ENCODE measurements at regions not wholly inside any gene's neighbourhood (a gene's known extent, or its start where the extent isn't known, plus 50 kb on each side); places are given as distances from the start of the nearest gene placed in this dataset.

- TF ChIP-seq, protein P1, sequence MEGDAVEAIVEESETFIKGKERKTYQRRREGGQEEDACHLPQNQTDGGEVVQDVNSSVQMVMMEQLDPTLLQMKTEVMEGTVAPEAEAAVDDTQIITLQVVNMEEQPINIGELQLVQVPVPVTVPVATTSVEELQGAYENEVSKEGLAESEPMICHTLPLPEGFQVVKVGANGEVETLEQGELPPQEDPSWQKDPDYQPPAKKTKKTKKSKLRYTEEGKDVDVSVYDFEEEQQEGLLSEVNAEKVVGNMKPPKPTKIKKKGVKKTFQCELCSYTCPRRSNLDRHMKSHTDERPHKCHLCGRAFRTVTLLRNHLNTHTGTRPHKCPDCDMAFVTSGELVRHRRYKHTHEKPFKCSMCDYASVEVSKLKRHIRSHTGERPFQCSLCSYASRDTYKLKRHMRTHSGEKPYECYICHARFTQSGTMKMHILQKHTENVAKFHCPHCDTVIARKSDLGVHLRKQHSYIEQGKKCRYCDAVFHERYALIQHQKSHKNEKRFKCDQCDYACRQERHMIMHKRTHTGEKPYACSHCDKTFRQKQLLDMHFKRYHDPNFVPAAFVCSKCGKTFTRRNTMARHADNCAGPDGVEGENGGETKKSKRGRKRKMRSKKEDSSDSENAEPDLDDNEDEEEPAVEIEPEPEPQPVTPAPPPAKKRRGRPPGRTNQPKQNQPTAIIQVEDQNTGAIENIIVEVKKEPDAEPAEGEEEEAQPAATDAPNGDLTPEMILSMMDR (IDR thresholded peaks at IDR 0.05; ENCODE audit: insufficient read depth, low read length, poor library complexity, severe bottlenecking) = no peak
- TF ChIP-seq EZH2phosphoT487 (conservative IDR thresholded peaks at IDR 0.05; ENCODE audit: low read length) = no peak
These were observed 1804.0 kb downstream of the MAT2B start for GRCh38 chr5:165309446-165309845.

All from SU-DHL-6 (cell line).